ENCODE measurements at regions not wholly inside any gene's neighbourhood (a gene's known extent, or its start where the extent isn't known, plus 50 kb on each side); places are given as distances from the start of the nearest gene placed in this dataset.

DNA sequence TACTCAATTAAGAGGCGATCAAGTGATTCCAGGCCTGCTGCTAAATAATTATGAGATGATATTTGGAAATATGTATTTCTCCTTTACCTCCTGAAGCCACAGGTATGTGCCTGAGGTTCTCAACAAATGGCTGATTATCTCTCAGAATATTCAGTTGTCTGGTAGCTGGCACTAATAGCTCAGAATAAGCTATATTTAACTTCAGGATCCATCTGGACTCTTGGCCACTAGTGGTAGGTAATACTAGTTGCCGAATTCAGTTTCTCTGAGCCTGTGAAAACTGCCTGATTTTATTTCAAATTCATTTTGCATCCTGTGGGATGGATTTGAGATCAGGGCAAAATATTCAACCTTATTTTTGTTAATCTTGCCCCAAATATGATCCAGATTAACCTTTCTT lies 499.0 kb downstream of the DIPK2A start:
- H3K4me1 Mint-ChIP-seq: peaks cover 13 to 16% of the 10 kb centered on the region in 2 experiments
- H2BK12ac ChIP-seq (ENCODE audit: insufficient read length, low read depth, low read length): no peak overlapping the region
- no peak overlapping the region for H3K56ac ChIP-seq (ENCODE audit: insufficient read length, low read depth, low read length)
- H2AK5ac ChIP-seq (ENCODE audit: insufficient read length, low read length): no peak overlapping the region
- no peaks in the 10 kb centered on the region for H3K79me2 ChIP-seq (ENCODE audit: insufficient read depth, low read length)
- no CpG with 5 or more reads among the region's 2 CpGs for WGBS (ENCODE audit: extremely low coverage, insufficient read length, low lambda C conversion rate)
- H3T11ph ChIP-seq (ENCODE audit: low read length): no peak overlapping the region
- no peaks in the 10 kb centered on the region for H3K9me3 ChIP-seq (ENCODE audit: control insufficient read depth, low read depth, low read length)
- H3K36me3 Mint-ChIP-seq (ENCODE audit: insufficient read depth in 1 of 3, low read depth in 3 of 3): no peaks in the 10 kb centered on the region
- no peak overlapping the region for H3K14ac ChIP-seq (ENCODE audit: insufficient read depth, low read length)
- no peak overlapping the region for H4K8ac ChIP-seq (replicated peaks; ENCODE audit: insufficient read length, low read depth, low read length)
- H3K18ac ChIP-seq (ENCODE audit: insufficient read length, low read depth, low read length): no peak overlapping the region
- no peak overlapping the region for H4K91ac ChIP-seq (ENCODE audit: insufficient read length, low read depth, low read length)
- H3K27ac ChIP-seq (ENCODE audit: insufficient read length, low read depth, low read length): no peak overlapping the region
- H3K79me1 ChIP-seq (ENCODE audit: insufficient read depth, low read depth, low read length, poor library complexity, severe bottlenecking): no peaks in the 10 kb centered on the region
- H4K5ac ChIP-seq (ENCODE audit: insufficient read length, low read depth, low read length): no peak overlapping the region
- no peak overlapping the region for H3K4me2 ChIP-seq (ENCODE audit: insufficient read depth, insufficient read length, low read length)
- H4K20me1 ChIP-seq (ENCODE audit: control insufficient read depth, insufficient read depth, insufficient read length): no peaks in the 10 kb centered on the region
- no peaks in the 10 kb centered on the region for H3K4me1 ChIP-seq (ENCODE audit: insufficient read depth, low read length)
- H3K9me3 Mint-ChIP-seq: no peaks in the 10 kb centered on the region
- no peak overlapping the region for H3K23ac ChIP-seq (ENCODE audit: insufficient read length, low read depth, low read length)
- H2BK15ac ChIP-seq (ENCODE audit: low read depth, low read length): no peak overlapping the region
- TF ChIP-seq, protein P1, sequence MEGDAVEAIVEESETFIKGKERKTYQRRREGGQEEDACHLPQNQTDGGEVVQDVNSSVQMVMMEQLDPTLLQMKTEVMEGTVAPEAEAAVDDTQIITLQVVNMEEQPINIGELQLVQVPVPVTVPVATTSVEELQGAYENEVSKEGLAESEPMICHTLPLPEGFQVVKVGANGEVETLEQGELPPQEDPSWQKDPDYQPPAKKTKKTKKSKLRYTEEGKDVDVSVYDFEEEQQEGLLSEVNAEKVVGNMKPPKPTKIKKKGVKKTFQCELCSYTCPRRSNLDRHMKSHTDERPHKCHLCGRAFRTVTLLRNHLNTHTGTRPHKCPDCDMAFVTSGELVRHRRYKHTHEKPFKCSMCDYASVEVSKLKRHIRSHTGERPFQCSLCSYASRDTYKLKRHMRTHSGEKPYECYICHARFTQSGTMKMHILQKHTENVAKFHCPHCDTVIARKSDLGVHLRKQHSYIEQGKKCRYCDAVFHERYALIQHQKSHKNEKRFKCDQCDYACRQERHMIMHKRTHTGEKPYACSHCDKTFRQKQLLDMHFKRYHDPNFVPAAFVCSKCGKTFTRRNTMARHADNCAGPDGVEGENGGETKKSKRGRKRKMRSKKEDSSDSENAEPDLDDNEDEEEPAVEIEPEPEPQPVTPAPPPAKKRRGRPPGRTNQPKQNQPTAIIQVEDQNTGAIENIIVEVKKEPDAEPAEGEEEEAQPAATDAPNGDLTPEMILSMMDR (conservative IDR thresholded peaks at IDR 0.05): no peak
- no peaks in the 10 kb centered on the region for H3K27me3 ChIP-seq (ENCODE audit: insufficient read depth, low read length)
- H3K27me3 Mint-ChIP-seq (ENCODE audit: low read depth): no peaks in the 10 kb centered on the region
- no peak overlapping the region for H3K27ac Mint-ChIP-seq
- no peak overlapping the region for H3K4ac ChIP-seq (ENCODE audit: low read depth, low read length)
- H3K4me3 Mint-ChIP-seq: no peak overlapping the region
- no peak overlapping the region for H2BK20ac ChIP-seq (ENCODE audit: low read depth, low read length, poor library complexity, severe bottlenecking)
- H3K9ac ChIP-seq (ENCODE audit: extremely low read depth, insufficient read length, low read length): no peak overlapping the region
- no peak overlapping the region for H2AFZ ChIP-seq (ENCODE audit: low read length)
- H2BK5ac ChIP-seq (ENCODE audit: insufficient read length, low read length): no peak overlapping the region
- no peak for DNase-seq
- no peaks in the 10 kb centered on the region for H3K23me2 ChIP-seq (ENCODE audit: insufficient read length, low read depth, low read length, poor library complexity, severe bottlenecking)
- no peak overlapping the region for H2BK120ac ChIP-seq (ENCODE audit: low read depth, low read length, poor library complexity, severe bottlenecking)

All from H9 (cell line).